DND-41 (cell line): ENCODE measurements at regions not wholly inside any gene's neighbourhood (a gene's known extent, or its start where the extent isn't known, plus 50 kb on each side); places are given as distances from the start of the nearest gene placed in this dataset.

ENCODE experiments used
- ATAC-seq: fragments of 200-7000 bp; cut with Tn5 transposase; 3 replicates; pipeline ENCODE4 v1.9.1; 2021; ENCODE audit warnings: low read depth; ENCODE audit not compliant: insufficient read depth
- DNase-seq: peaks from one replicate; pipeline ENCODE4 v3.0.0-alpha.2; 2020
- H2AFZ ChIP-seq: 2 replicates; pipeline ENCODE4 v1.6.0; 2012; ENCODE audit warnings: low read depth, low read length
- H3K27ac ChIP-seq: 2 replicates; pipeline ENCODE4 v1.5.1; 2012; ENCODE audit warnings: low read length, inconsistent platforms
- H3K27me3 ChIP-seq: fragments of 200-600 bp; sonication (generic); 2 replicates; pipeline ENCODE4 v1.6.0; 2012; ENCODE audit warnings: low read length, mild to moderate bottlenecking, inconsistent platforms; ENCODE audit not compliant: insufficient read depth, poor library complexity
- H3K36me3 ChIP-seq: 2 replicates; pipeline ENCODE4 v1.5.1; 2012; ENCODE audit warnings: low read length, inconsistent platforms; ENCODE audit not compliant: insufficient read depth
- H3K4me1 ChIP-seq: 2 replicates; pipeline ENCODE4 v1.5.1; 2012; ENCODE audit warnings: mild to moderate bottlenecking, low read length; ENCODE audit not compliant: insufficient read depth
- H3K4me2 ChIP-seq: 2 replicates; pipeline ENCODE4 v1.6.0; 2012; ENCODE audit warnings: mild to moderate bottlenecking, moderate library complexity, low read length, inconsistent platforms; ENCODE audit not compliant: insufficient read depth
- H3K4me3 ChIP-seq, 2 experiments: fragments of 200-600 bp in 1 of 2; shearing (Covaris generic) in 1 of 2; 2 replicates each; pipeline ENCODE4 v1.5.1; 2012 to 2016; ENCODE audit warnings: inconsistent platforms in 2 of 2, low read length in 2 of 2, mild to moderate bottlenecking in 2 of 2, low read depth in 1 of 2, moderate library complexity in 1 of 2
- H3K79me2 ChIP-seq: 2 replicates; pipeline ENCODE4 v1.6.0; 2012; ENCODE audit warnings: low read length, inconsistent platforms; ENCODE audit not compliant: insufficient read depth
- H3K9ac ChIP-seq: 2 replicates; pipeline ENCODE4 v1.6.0; 2012; ENCODE audit warnings: low read depth, mild to moderate bottlenecking, inconsistent platforms, low read length, moderate library complexity
- H3K9me3 ChIP-seq: 2 replicates; pipeline ENCODE4 v1.5.1; 2012; ENCODE audit warnings: low read length, moderate library complexity, mild to moderate bottlenecking, inconsistent platforms; ENCODE audit not compliant: insufficient read depth, severe bottlenecking
- H4K20me1 ChIP-seq: 2 replicates; pipeline ENCODE4 v1.6.0; 2012; ENCODE audit warnings: low read length; ENCODE audit not compliant: insufficient read depth
- CTCF ChIP-seq: IDR thresholded peaks from 2 replicates; pipeline ENCODE4 v1.5.1; 2012; ENCODE audit warnings: borderline replicate concordance, low read length, moderate library complexity, mild to moderate bottlenecking; ENCODE audit not compliant: poor library complexity, severe bottlenecking; ENCODE audit errors: extremely low read depth
- EZH2 ChIP-seq: IDR thresholded peaks from 3 replicates; pipeline ENCODE4 v1.6.1; 2012; ENCODE audit warnings: borderline replicate concordance, low read depth, mild to moderate bottlenecking, moderate library complexity, low read length, inconsistent platforms; ENCODE audit not compliant: severe bottlenecking

GRCh38 chr10:31100115-31100601, 68.5 kb upstream of the ZNF438 start:
- no peak overlapping the region; the same call in 1 of the 2 replicates for H3K4me2 ChIP-seq
- no peak for ATAC-seq

DNA sequence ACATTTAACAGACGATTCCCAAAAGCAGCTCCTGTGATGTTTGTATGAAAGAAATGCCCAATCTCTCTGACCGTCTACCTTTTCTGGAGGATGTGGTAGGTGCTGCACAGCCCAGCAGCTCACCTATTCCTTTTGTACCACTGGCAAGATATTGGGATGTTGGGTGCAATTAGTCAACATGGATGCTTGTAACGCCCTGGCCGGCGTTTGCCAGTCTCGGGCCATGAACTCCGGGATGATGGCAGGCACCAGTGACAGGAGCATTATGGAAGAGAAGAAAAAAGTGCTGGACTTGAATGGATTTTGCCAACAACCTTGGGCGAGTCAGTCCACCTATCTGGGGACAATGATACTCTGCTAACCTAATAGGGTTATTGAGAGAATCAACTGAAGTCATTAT, 69.0 kb upstream of the ZNF438 start:
- DNase-seq (no peak), ATAC-seq (no peak)
- no peaks in the 10 kb centered on the region for H3K27me3 ChIP-seq
- peak overlapping the region; percentile 41 for H3K9ac ChIP-seq
- H3K27ac ChIP-seq: peak overlapping the region; percentile 98
- H3K4me1 ChIP-seq: peaks cover 100% of the 10 kb centered on the region
- peak overlapping the region; percentile 25 for H3K4me2 ChIP-seq
- H3K9me3 ChIP-seq: no peaks in the 10 kb centered on the region
- peak overlapping the region; percentile 66; the same call in 1 of the 2 replicates for H2AFZ ChIP-seq
- no peak for TF ChIP-seq CTCF
- TF ChIP-seq EZH2: no peak
- no peaks in the 10 kb centered on the region for H3K36me3 ChIP-seq
- H4K20me1 ChIP-seq: no peaks in the 10 kb centered on the region
- H3K4me3 ChIP-seq: peak overlapping the region in 1 of 2 experiments; percentile 30; a peak in 1 of 4 replicates
- peaks cover 23% of the 10 kb centered on the region for H3K79me2 ChIP-seq

More at GRCh38 chr10:31100115-31100601, 68.5 kb upstream of the ZNF438 start:
- H3K79me2 ChIP-seq: peaks cover 23% of the 10 kb centered on the region
- DNase-seq: no peak
- no peak overlapping the region for H3K4me3 ChIP-seq
- H3K36me3 ChIP-seq: no peaks in the 10 kb centered on the region
- TF ChIP-seq CTCF (no peak), EZH2 (no peak)
- no peaks in the 10 kb centered on the region for H3K27me3 ChIP-seq
- peak overlapping the region; percentile 98 for H3K27ac ChIP-seq
- peak overlapping the region; percentile 41; the same call in 1 of the 2 replicates for H3K9ac ChIP-seq
- H3K9me3 ChIP-seq: no peaks in the 10 kb centered on the region
- no peaks in the 10 kb centered on the region for H4K20me1 ChIP-seq
- peaks cover 100% of the 10 kb centered on the region for H3K4me1 ChIP-seq
- H2AFZ ChIP-seq: no peak overlapping the region

GRCh38 chr10:31101123-31101522, 69.5 kb upstream of the ZNF438 start:
- peaks cover 23% of the 10 kb centered on the region for H3K79me2 ChIP-seq
- peak overlapping the region; percentile 98 for H3K27ac ChIP-seq
- no peaks in the 10 kb centered on the region for H3K27me3 ChIP-seq
- no peaks in the 10 kb centered on the region for H4K20me1 ChIP-seq
- peak overlapping the region in 1 of 2 experiments; percentile 30; a peak in 1 of 4 replicates for H3K4me3 ChIP-seq
- H2AFZ ChIP-seq: peak overlapping the region; percentile 66
- ATAC-seq (peak; percentile 68), DNase-seq (peak; percentile 71)
- H3K9me3 ChIP-seq: no peaks in the 10 kb centered on the region
- peak overlapping the region; percentile 41 for H3K9ac ChIP-seq
- no peaks in the 10 kb centered on the region for H3K36me3 ChIP-seq
- peak overlapping the region; percentile 25 for H3K4me2 ChIP-seq
- TF ChIP-seq CTCF (no peak), EZH2 (no peak)
- H3K4me1 ChIP-seq: peaks cover 100% of the 10 kb centered on the region
